Keratinocyte (primary cell): ENCODE measurements at regions not wholly inside any gene's neighbourhood (a gene's known extent, or its start where the extent isn't known, plus 50 kb on each side); places are given as distances from the start of the nearest gene placed in this dataset.

Source experiments
- DNase-seq: peaks from one replicate; pipeline ENCODE4 v3.0.0-alpha.2; 2011; ENCODE audit warnings: low read depth, missing footprints, low spot score
- FAIRE-seq: peaks from 2 replicates; lab custom pipeline; 2011; peaks lifted over from hg19 to GRCh38; lab: Jason Lieb, UNC
- H2AFZ ChIP-seq: 2 replicates; pipeline ENCODE4 v1.6.0; 2012; ENCODE audit warnings: low read length, control low read depth, inconsistent platforms; ENCODE audit not compliant: control insufficient read depth
- H3K27ac ChIP-seq: 2 replicates; pipeline ENCODE4 v1.5.1; 2011; ENCODE audit warnings: low read length; ENCODE audit not compliant: control insufficient read depth, insufficient read depth
- H3K27me3 ChIP-seq: 3 replicates; pipeline ENCODE4 v1.6.0; 2011; ENCODE audit warnings: low read length; ENCODE audit not compliant: control insufficient read depth, insufficient read depth; ENCODE audit errors: extremely low read depth
- H3K36me3 ChIP-seq, 2 experiments: 2 replicates in 1 of 2; 3 replicates in 1 of 2; pipeline ENCODE4 v1.5.1; 2011; ENCODE audit warnings: low read length in 2 of 2, mild to moderate bottlenecking in 1 of 2; ENCODE audit not compliant: control insufficient read depth in 2 of 2, insufficient read depth in 2 of 2; ENCODE audit errors: extremely low read depth in 1 of 2
- H3K4me1 ChIP-seq: 3 replicates; pipeline ENCODE4 v1.5.1; 2011; ENCODE audit warnings: low read length; ENCODE audit not compliant: control insufficient read depth, insufficient read depth; ENCODE audit errors: extremely low read depth
- H3K4me2 ChIP-seq: 3 replicates; pipeline ENCODE4 v1.6.0; 2011; ENCODE audit warnings: low read depth, low read length; ENCODE audit not compliant: control insufficient read depth, insufficient read depth; ENCODE audit errors: extremely low read depth
- H3K4me3 ChIP-seq, 3 experiments: fragments of 200-600 bp in 1 of 3; sonication (generic) in 1 of 3; 2 replicates in 2 of 3; 3 replicates in 1 of 3; pipeline ENCODE4 v1.5.1; 2011 to 2016; ENCODE audit warnings: low read length in 3 of 3, mild to moderate bottlenecking in 3 of 3, control low read depth in 2 of 3, inconsistent platforms in 1 of 3, low read depth in 1 of 3, mixed read lengths in 1 of 3, mixed run types in 1 of 3, moderate library complexity in 1 of 3; ENCODE audit not compliant: control insufficient read depth in 2 of 3, insufficient read depth in 2 of 3; ENCODE audit errors: extremely low read depth in 1 of 3
- H3K79me2 ChIP-seq: 2 replicates; pipeline ENCODE4 v1.6.0; 2012; ENCODE audit warnings: low read length; ENCODE audit not compliant: control insufficient read depth, insufficient read depth
- H3K9ac ChIP-seq: 3 replicates; pipeline ENCODE4 v1.6.0; 2011; ENCODE audit warnings: low read length; ENCODE audit not compliant: control insufficient read depth, insufficient read depth; ENCODE audit errors: extremely low read depth
- H3K9me1 ChIP-seq: 3 replicates; pipeline ENCODE4 v1.6.0; 2011; ENCODE audit warnings: low read length; ENCODE audit not compliant: control insufficient read depth, insufficient read depth; ENCODE audit errors: extremely low read depth
- H3K9me3 ChIP-seq: 2 replicates; pipeline ENCODE4 v1.5.1; 2012; ENCODE audit warnings: low read depth, low read length; ENCODE audit not compliant: control insufficient read depth
- H4K20me1 ChIP-seq: 3 replicates; pipeline ENCODE4 v1.6.0; 2011; ENCODE audit warnings: low read length; ENCODE audit not compliant: control insufficient read depth, insufficient read depth; ENCODE audit errors: extremely low read depth
- EZH2 ChIP-seq: IDR thresholded peaks from one replicate; pipeline ENCODE4 v1.6.1; 2012; ENCODE audit warnings: inconsistent platforms, mild to moderate bottlenecking, low read length, moderate library complexity
- dilution Hi-C: fragments of 300-500 bp; cut with MboI; formaldehyde crosslinking; loops from one replicate; pipeline ENCODE4 v1.7.0; 2020; ENCODE audit warnings: low sequenced_read_pairs; ENCODE audit not compliant: extremely low pct_ligation_motif_present
- TF ChIP-seq, protein P1 (sequence below), 3 experiments: IDR thresholded peaks in 1 of 3; conservative IDR thresholded peaks in 1 of 3; optimal IDR thresholded peaks in 1 of 3; 2 replicates in 2 of 3; 3 replicates in 1 of 3; pipeline versions ENCODE3 to v1.5.1; 2011; ENCODE audit warnings: low read length in 3 of 3, mild to moderate bottlenecking in 3 of 3, moderate library complexity in 2 of 3, control low read depth in 1 of 3, inconsistent platforms in 1 of 3; ENCODE audit not compliant: insufficient read depth in 2 of 3; ENCODE audit errors: extremely low read depth in 1 of 3

DNA sequence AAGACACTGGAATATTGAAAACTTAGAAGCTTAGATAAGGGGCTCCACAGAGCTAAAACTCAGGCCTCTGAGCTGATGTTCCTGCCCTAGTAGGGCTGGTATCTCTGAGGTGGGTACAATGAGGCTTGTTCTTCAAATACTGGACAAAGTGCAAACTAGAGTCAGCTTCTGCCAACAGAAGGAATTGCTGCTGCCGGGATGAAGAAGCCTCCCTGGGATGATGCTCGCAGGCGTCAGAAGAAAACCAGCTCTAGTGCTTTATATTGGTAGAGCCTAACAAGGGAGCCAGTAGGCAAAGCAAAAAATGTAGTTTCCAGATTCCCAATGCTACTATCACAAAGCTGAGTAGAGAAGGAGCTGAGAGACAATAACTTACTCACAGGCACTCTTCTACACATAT, 118.1 kb downstream of the FOXI3 start:
- H3K27me3 ChIP-seq = no peaks in the 10 kb centered on the region
- H3K9me1 ChIP-seq = no peaks in the 10 kb centered on the region
- peaks cover 5% of the 10 kb centered on the region for H3K4me1 ChIP-seq
- FAIRE-seq = no peak
- no peak overlapping the region for H3K9ac ChIP-seq
- H3K27ac ChIP-seq = no peak overlapping the region
- H4K20me1 ChIP-seq = no peaks in the 10 kb centered on the region
- dilution Hi-C loops = no loop called here
- H3K4me2 ChIP-seq = no peak overlapping the region
- no peak for DNase-seq
- H2AFZ ChIP-seq = no peak overlapping the region
- no peaks in the 10 kb centered on the region for H3K79me2 ChIP-seq
- H3K36me3 ChIP-seq = no peaks in the 10 kb centered on the region
- no peak overlapping the region for H3K4me3 ChIP-seq
- H3K9me3 ChIP-seq = no peaks in the 10 kb centered on the region
- no peak for TF ChIP-seq EZH2
- TF ChIP-seq, protein P1, sequence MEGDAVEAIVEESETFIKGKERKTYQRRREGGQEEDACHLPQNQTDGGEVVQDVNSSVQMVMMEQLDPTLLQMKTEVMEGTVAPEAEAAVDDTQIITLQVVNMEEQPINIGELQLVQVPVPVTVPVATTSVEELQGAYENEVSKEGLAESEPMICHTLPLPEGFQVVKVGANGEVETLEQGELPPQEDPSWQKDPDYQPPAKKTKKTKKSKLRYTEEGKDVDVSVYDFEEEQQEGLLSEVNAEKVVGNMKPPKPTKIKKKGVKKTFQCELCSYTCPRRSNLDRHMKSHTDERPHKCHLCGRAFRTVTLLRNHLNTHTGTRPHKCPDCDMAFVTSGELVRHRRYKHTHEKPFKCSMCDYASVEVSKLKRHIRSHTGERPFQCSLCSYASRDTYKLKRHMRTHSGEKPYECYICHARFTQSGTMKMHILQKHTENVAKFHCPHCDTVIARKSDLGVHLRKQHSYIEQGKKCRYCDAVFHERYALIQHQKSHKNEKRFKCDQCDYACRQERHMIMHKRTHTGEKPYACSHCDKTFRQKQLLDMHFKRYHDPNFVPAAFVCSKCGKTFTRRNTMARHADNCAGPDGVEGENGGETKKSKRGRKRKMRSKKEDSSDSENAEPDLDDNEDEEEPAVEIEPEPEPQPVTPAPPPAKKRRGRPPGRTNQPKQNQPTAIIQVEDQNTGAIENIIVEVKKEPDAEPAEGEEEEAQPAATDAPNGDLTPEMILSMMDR (optimal IDR thresholded peaks at IDR 0.05 in 1 of 3, IDR thresholded peaks at IDR 0.05 in 1 of 3, conservative IDR thresholded peaks at IDR 0.05 in 1 of 3; ENCODE audit: extremely low read depth in 1 of 3, insufficient read depth in 2 of 3, low read length in 3 of 3) = no peak

DNA sequence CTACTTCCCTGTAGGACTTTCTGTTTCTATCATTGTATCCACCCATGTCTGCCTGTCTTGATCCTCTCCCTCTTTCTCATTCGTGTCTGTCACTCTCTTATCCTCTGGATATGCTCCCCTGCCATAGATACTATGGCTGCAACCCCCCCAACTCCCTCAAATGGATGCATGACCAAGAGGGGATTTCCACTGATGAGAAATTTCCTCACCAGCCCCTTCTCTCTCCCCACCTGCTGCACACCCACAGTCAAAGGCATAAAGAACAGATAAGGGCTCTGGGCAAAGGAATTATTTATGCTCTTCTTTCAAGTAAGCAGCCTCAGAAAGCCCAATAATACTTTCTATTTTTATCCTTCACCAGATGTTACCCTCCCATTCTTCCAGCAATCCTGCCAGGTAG, 121.3 kb downstream of the FOXI3 start:
- no peak for DNase-seq
- Histone ChIP-seq H3K36me3 (no peaks in the 10 kb centered on the region), H3K9me1 (no peaks in the 10 kb centered on the region), H3K4me2 (no peak overlapping the region), H3K4me3 (no peak overlapping the region), H3K79me2 (no peaks in the 10 kb centered on the region), H3K27me3 (no peaks in the 10 kb centered on the region), H3K4me1 (peaks cover 5% of the 10 kb centered on the region), H2AFZ (no peak overlapping the region), H3K9ac (no peak overlapping the region), H4K20me1 (no peaks in the 10 kb centered on the region), H3K27ac (no peak overlapping the region), H3K9me3 (no peaks in the 10 kb centered on the region)
- dilution Hi-C loops = no loop called here
- TF ChIP-seq, protein P1 (optimal IDR thresholded peaks at IDR 0.05 in 1 of 3, IDR thresholded peaks at IDR 0.05 in 1 of 3, conservative IDR thresholded peaks at IDR 0.05 in 1 of 3; ENCODE audit: extremely low read depth in 1 of 3, insufficient read depth in 2 of 3, low read length in 3 of 3) = no peak
- no peak for TF ChIP-seq EZH2
- FAIRE-seq = no peak
